Activated T-cell treated with anti-CD3 and anti-CD28 coated beads, Interleukin-2, amount 50 U/mL, for 1 hour (primary cell): ENCODE measurements at regions not wholly inside any gene's neighbourhood (a gene's known extent, or its start where the extent isn't known, plus 50 kb on each side); places are given as distances from the start of the nearest gene placed in this dataset.

ENCODE experiments used
- DNase-seq: peaks from one replicate; pipeline ENCODE4 v3.0.0-alpha.2; 2020

DNA sequence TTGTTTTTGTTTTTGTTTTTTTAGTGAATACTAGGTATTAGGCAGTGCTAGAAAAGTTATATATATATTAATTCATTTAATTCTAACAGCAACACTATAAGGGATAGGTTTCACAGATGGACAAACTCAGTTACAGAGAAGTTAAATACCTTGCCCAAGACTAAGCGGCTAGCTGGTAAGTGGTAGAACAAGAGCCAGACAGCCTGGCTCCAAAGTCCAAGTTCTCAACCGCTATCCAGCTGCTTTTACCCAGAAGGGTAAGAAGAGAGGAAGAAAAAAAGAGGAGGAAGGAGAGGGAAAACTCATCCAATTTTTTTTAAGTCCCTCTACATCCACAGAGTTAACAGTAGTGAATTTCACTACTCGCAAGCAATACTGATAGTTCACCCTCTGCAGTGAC lies 217.0 kb downstream of the SPRY2 start:
- no peak for DNase-seq

DNA sequence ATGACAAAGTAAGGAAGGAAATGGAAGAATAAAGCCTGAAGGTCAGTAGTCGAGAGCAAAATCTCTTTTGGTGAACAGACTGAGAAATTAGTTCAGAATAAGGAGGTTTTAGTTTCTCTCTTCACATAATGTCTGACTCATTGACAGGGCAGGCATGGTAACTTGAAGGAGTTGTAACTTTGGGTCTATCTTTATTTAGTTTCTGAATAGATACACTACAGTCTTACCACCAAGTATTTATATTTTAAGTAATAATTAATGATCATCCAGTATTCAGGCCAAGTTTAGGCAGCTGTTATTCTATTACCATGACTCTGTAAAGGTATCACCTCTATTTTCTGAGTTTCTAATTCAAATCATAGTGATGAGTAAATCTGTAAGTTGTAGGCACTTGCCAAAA lies 219.9 kb downstream of the SPRY2 start:
- DNase-seq = no peak

GRCh38 chr13:80118506-80118905 lies 222.4 kb downstream of the SPRY2 start:
- DNase-seq = no peak

GRCh38 chr13:80118099-80118498 lies 222.8 kb downstream of the SPRY2 start:
- no peak for DNase-seq

DNA sequence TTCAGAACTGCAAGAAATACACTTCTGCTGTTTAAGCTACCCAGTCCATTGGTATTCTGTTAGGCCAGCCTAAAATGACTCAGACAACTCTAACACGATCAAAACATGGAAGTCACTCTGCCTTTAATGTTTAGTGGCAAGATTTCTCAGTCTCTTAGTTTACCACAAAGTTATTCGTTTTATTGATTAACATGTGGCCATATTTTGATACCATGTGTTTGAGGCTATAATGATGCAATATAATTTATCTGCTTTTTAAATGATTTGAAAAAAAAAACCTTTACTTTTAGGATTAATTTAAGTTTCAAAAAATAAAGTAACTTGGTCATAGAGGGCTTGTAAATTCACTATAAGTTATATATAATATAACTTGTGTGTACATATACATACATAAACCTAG lies 223.4 kb downstream of the SPRY2 start:
- DNase-seq = no peak

GRCh38 chr13:80116107-80116506 lies 224.8 kb downstream of the SPRY2 start:
- no peak for DNase-seq

DNA sequence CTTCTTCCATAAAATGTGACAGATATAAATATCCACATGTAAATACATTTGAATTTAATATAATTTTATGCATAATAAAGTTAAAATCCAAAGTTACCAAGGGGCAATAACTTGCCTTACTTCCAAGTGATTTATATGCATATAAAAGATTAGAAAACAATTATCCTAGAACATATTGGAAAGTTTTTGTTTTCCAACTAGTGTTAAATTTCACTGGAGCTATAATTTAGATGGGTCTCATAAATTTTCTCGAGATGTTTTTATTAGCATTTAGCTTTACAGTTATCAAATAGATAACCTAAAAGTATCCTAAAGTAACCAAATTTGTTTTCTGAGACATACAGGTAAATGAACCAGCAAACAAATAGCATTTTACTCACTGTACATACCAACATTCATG lies 225.3 kb downstream of the SPRY2 start:
- no peak for DNase-seq

DNA sequence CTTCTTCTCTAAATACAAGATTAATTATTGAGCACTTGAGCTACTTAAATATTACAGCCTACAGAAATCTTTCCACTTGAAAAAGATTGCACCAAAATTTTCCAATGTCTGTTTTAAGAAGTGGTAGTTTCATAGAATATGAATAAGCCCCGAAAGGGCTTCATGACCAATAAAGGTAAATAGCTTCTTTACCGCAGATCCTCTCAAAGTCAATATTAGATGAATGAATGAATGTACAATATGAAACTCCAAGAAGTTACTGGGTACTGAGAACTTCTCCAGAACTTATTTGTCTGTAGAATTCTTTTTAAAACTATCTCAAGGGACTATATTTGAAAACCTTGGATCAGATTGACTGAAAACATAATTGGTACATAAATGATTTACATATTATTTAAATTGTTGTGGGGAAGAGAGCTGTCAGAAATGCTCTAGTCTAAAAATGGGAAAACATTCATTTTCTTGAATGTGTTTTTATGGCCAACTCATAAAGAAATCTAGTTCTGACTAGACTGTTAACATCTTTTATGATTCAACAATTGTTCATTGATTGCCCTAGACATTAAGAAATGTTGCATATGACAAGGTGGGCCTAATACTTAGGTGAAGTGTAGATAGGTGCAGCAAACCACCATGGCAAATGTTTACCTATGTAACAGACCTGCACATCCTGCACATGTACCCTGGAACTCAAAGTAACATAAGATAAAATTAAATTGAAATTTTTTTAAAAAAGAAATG lies 227.0 kb downstream of the SPRY2 start:
- no peak for DNase-seq

DNA sequence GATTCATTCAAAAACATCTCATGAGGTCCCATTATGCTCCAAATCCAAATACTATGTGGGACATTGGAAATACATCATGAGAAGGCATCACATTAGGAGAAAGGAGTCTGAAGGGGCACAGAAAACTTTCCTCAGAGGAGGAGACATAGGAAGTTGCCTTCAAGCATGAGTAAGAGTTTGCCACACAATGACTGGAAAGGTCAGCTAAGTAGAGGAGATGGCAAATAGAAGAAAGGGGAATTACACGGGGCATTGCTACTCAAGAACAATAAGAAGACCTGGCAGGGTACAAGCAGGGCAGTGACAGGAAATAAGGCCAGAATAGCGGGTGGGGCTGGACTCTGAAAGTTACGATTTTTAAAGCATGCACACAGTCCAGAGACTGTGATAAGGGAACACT lies 231.6 kb downstream of the SPRY2 start:
- DNase-seq = no peak

- no peak for DNase-seq
These were observed 235.6 kb downstream of the SPRY2 start for GRCh38 chr13:80105350-80105749.

DNA sequence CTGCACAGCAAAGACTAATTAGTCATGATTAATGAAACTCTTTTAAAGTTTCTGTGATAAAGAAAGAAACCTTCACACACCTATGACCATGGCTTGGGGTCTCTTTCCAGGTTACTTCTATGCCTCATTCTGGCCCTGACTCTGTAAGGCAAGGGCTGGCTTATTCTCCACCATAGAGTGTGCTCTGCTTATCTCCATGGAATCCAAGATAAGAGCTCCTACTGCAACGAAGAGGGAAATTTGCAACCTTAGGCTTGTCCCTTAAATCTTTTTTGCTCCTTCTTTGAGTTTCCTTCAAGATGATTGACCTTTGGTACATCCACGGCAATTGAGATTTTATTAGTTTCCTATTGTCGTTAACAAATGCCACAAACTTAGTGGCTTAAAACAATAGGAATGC lies 239.9 kb downstream of the SPRY2 start:
- DNase-seq = no peak

DNA sequence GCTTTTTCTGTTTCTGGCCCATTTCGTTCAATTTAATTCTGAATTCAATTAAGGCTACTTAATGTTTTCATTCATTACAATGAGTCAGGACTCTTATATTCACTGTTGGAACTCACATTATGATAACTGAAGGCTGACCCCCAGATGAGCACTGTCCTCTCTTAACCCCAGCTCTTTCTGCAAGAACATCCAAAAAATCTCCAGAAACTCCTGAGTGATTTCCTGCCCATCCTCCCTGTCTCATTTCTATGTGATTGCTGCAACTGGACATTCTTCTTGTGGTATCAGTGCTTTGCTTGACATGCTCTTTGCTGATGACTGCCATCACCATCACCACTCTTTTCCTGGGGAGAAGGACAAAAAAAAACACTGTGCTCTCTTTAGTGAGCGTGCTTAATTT lies 240.3 kb downstream of the SPRY2 start:
- no peak for DNase-seq

GRCh38 chr13:80097561-80097960 lies 243.4 kb downstream of the SPRY2 start:
- no peak for DNase-seq

DNA sequence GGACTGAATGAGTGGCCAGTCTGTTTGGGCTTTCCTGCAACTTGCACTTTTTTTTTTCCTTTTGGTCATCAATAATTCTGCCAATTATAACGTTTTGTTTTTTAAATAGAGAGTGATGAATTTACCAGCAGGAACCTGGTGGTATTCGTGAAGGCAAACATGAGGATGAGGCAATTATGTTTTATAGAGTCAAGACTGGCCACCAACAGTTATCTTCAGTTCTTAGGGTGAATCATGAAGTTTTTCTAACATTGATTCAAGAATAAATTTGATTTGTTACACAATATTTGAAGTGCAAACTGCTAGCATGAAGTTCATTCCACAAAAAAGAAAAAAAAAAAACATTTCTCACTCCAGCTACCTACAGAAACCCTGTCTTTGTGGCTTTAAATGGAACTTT lies 244.5 kb downstream of the SPRY2 start:
- DNase-seq = no peak

DNA sequence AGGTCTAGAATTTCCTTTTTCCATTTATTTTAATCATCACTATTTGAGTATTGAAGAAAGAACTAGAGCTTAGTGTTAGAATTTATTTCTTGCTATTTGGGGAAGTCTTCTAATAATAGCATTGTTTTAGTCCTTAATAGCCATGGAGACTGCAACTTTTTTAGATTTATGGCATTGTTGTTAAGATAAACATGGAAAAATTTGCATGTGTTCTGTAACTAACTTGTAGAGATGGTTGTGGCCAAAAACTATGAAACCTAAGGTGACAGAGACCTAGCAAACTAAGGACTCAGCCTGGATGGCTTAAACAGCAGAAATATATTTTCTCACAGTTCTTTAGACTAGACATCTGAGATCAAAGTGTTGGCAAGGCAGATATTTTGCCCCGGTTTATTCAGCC lies 246.4 kb downstream of the SPRY2 start:
- no peak for DNase-seq

DNA sequence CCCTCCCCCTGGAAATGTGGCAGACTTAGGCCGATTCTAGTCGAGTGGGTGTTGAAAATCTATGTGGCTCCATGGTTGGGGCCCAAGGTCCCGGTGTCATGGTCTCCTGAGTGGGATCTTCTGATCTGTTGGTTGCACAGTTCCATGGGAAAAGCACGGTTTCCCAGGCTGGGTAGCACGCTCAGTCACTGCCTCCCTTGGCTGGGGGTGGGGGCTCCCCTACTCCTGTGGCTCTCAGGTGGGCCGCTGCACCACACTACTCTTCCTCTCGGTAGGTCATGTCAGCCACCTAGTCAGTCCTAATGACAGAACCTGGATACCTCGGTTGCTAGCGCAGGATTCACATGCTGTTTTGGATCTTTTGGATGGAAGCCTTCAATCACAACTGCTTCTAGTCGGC lies 247.0 kb downstream of the SPRY2 start:
- DNase-seq = no peak

GRCh38 chr13:80086304-80086721 lies 254.6 kb downstream of the SPRY2 start:
- DNase-seq = no peak

GRCh38 chr13:80083853-80084676 lies 256.9 kb downstream of the SPRY2 start:
- DNase-seq = no peak

DNA sequence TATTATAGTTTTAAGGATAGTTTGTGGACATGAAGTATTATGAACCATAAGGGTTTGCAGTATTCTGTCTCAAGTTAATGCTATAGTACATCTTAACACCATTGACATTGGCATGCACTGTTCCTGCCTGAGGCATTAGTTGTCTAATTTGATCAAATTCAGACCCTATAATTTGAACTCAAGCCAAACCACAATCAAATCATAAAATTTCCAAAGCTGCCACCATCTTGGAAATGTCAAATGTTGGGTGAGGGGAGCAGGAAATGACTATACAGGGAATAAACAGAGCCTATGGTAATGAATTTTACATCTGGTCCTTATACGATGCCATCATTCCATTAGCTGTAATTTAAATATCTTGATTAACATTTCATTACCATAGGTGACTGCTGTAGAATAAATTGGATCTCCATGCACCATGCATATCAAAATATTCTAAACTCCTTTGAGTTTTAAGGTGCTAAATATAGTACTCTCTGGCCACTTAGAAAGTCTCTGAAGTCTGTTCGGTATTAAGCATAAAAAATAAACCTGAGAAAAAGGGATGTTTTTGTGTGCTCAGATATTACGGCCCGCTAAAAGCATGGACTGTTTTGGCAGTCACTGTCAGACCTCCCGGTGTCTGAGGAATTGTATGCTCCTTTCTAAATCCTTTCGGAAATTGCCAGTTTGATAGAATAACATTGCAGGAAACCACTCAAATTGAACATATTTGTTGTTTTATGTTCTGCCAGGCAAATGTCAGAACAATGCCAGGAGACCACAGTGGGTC lies 257.7 kb downstream of the SPRY2 start:
- no peak for DNase-seq

DNA sequence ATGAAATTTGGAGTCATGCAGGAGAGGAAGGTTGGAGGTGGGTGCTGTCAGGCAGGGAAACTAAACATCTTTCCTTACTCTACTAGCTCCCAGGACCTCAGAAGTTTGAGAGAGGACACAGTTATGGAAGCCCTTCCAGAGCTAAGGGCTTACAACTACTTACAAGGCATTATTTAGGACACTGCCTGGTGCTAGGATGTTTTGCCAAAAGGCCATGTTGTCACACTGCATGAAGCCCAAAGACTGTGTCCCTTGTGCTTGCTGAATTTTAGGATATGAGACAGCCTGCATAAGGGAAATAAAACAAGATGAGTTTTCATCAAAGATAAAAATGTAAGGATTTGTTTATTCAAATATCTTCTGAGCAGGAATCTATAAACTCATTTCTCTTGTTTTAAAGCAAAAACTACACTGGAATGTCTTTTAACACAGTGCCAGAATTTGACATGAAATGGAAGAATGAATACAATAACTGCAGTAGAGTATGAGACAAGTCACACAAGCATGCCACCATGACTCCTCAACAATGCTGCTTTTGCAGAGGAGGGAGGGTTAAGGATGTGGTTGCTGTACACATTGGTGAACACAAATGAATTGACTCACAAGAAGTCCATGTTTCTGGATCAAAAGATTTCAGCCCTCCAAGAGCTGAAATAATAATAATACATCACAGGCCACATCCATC lies 258.4 kb downstream of the SPRY2 start:
- no peak for DNase-seq

DNA sequence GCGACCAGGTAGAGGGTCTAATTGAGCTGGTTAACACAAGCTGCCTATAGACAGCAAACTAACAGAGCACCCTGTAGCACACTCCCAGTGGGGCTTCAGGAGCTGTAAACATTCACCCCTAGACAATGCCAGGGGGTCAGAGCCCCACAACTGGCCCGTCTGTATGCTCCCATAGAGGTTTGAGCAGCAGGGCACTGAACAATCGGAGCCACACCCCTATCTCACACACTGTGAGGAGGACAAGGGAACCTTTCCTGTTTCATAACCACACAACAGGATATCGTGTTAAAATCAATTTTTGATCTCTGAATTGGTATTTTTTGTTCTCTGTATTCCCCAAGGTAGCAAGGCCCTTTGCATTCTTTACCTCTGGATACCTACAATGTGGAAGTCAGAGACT lies 266.1 kb downstream of the SPRY2 start:
- DNase-seq = no peak

GRCh38 chr13:80074143-80074752 lies 266.7 kb downstream of the SPRY2 start:
- DNase-seq = no peak

DNA sequence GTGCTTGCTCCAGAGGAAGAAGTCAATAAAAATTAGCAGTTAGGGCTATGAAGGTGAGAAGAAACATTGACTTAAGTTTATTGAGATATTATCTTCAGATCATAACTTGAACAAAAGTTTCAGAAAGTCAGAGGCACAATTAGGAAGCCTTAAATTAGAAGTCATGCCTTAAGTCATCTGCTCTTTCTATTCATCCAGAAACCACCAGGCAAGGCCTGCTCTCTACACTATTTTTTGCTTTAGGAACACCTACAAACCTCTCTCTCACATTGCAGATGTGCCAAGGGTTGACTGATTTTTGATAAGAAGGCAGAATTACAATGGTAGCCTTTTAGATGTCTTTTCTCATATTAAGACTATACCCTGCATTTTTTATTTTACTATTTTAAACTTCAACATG lies 268.7 kb downstream of the SPRY2 start:
- DNase-seq = no peak
